NT2/D1 (cell line): ENCODE measurements at regions not wholly inside any gene's neighbourhood (a gene's known extent, or its start where the extent isn't known, plus 50 kb on each side); places are given as distances from the start of the nearest gene placed in this dataset.
"Not testable (repeated sequence)": the region's sequence is repeated elsewhere in the genome, so short reads cannot be mapped to it uniquely, and the experiment has no call there.

Experiments
- DNase-seq: peaks from one replicate; pipeline ENCODE4 v3.0.0-alpha.2; 2011; ENCODE audit warnings: low read depth, low spot score
- H3K27me3 ChIP-seq: 2 replicates; pipeline ENCODE4 v1.6.0; 2011; ENCODE audit warnings: mild to moderate bottlenecking; ENCODE audit not compliant: insufficient read length, insufficient read depth
- H3K36me3 ChIP-seq: 2 replicates; pipeline ENCODE4 v1.6.1; 2011; ENCODE audit warnings: mild to moderate bottlenecking, low read length, mixed read lengths; ENCODE audit not compliant: insufficient read depth, insufficient read length
- H3K4me1 ChIP-seq: 2 replicates; pipeline ENCODE4 v1.5.1; 2011; ENCODE audit not compliant: insufficient read depth, insufficient read length
- H3K4me3 ChIP-seq: 2 replicates; pipeline ENCODE4 v1.5.1; 2011; ENCODE audit warnings: low read depth; ENCODE audit not compliant: insufficient read length
- H3K9ac ChIP-seq: 2 replicates; pipeline ENCODE4 v1.6.0; 2011; ENCODE audit warnings: low read depth; ENCODE audit not compliant: insufficient read length
- H3K9me3 ChIP-seq: 2 replicates; pipeline ENCODE4 v1.5.1; 2011; ENCODE audit warnings: mild to moderate bottlenecking, low read length; ENCODE audit not compliant: insufficient read depth
- SUZ12 ChIP-seq: IDR thresholded peaks from 2 replicates; pipeline ENCODE4 v1.6.1; 2011; ENCODE audit not compliant: insufficient read length, insufficient read depth; ENCODE audit errors: extremely low read depth
- YY1 ChIP-seq: IDR thresholded peaks from 2 replicates; pipeline ENCODE4 v1.6.1; 2011; ENCODE audit not compliant: insufficient read length, insufficient read depth
- ZNF274 ChIP-seq: IDR thresholded peaks from 2 replicates; pipeline ENCODE4 v1.6.1; 2011; ENCODE audit warnings: mild to moderate bottlenecking, low read depth, low read length

DNA sequence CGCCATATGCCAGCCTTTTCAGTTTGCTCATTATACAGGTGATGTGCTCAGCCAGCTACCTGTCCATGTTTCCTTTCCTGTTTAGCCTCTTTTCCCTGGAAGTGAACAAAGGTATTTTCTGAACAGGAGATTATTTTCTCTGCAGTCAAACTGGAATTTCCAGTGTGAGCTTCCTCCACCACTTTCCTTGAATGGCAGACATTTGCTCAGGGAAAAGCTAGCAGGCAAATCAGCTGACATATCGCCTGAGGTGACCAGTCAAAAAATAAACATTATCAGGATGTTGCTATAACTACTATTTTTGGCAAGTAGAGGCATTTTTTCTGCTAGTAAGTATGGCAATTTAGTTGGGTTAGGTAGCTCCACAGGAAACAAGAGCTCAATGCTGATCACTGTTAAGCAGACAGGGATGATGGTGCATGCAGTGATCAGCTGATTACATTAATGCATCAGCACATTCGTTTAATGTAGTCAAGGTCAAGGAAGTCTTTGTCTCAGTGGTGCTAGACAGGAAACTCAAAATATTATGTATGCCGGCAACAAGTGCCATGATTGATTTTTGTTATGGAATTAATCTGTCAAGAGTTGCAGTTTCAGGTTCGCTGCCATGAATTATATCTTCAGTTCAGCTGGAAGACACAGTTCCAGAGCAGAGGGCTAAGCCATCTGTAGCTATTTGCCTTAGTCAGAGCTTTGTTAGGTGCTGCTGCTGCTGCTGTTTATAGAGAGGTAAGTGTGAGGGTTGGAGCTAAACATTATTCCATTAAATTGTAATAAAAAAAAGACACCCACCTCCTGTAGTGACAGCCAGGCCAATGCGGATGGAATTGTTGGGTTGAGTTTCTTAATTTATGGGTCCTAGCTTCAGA, 179.7 kb upstream of the ST6GALNAC5 start:
- H3K4me3 ChIP-seq, result no peak overlapping the region
- H3K4me1 ChIP-seq, result no peaks in the 10 kb centered on the region
- H3K9me3 ChIP-seq, result no peaks in the 10 kb centered on the region
- no peak for DNase-seq
- H3K27me3 ChIP-seq, result no peaks in the 10 kb centered on the region
- no peaks in the 10 kb centered on the region for H3K36me3 ChIP-seq
- H3K9ac ChIP-seq, result no peak overlapping the region
- TF ChIP-seq YY1 (no peak), ZNF274 (no peak), SUZ12 (no peak)

- no peak overlapping the region for H3K9ac ChIP-seq
- H3K9me3 ChIP-seq, result peaks cover 6% of the 10 kb centered on the region; the same call in 1 of the 2 replicates
- DNase-seq, result no peak
- H3K4me3 ChIP-seq, result no peak overlapping the region
- H3K36me3 ChIP-seq, result no peaks in the 10 kb centered on the region
- TF ChIP-seq ZNF274 (no peak), SUZ12 (no peak), YY1 (no peak)
- H3K27me3 ChIP-seq, result no peaks in the 10 kb centered on the region
- H3K4me1 ChIP-seq, result no peaks in the 10 kb centered on the region
These were observed 176.5 kb upstream of the ST6GALNAC5 start for GRCh38 chr1:76690766-76691165.

GRCh38 chr1:76695535-76695934, 171.7 kb upstream of the ST6GALNAC5 start:
- peaks cover 6% of the 10 kb centered on the region; the same call in 1 of the 2 replicates for H3K9me3 ChIP-seq
- TF ChIP-seq YY1, result no peak
- no peak for TF ChIP-seq SUZ12
- no peak for TF ChIP-seq ZNF274
- no peaks in the 10 kb centered on the region for H3K27me3 ChIP-seq
- no peak overlapping the region for H3K4me3 ChIP-seq
- H3K9ac ChIP-seq, result no peak overlapping the region
- no peak for DNase-seq
- no peaks in the 10 kb centered on the region for H3K36me3 ChIP-seq
- no peaks in the 10 kb centered on the region for H3K4me1 ChIP-seq

- H3K9ac ChIP-seq, result no peak overlapping the region
- DNase-seq, result no peak
These were observed 169.9 kb upstream of the ST6GALNAC5 start for GRCh38 chr1:76697361-76697760.

GRCh38 chr1:76699646-76700045, 167.6 kb upstream of the ST6GALNAC5 start:
- H3K9me3 ChIP-seq, H3K4me3 ChIP-seq, H3K36me3 ChIP-seq, H3K27me3 ChIP-seq, DNase-seq, H3K9ac ChIP-seq, H3K4me1 ChIP-seq: not testable (repeated sequence)

More at GRCh38 chr1:76697361-76697760, 169.9 kb upstream of the ST6GALNAC5 start:
- no peaks in the 10 kb centered on the region for H3K4me1 ChIP-seq
- no peak overlapping the region for H3K4me3 ChIP-seq
- H3K36me3 ChIP-seq, result no peaks in the 10 kb centered on the region
- no peaks in the 10 kb centered on the region for H3K27me3 ChIP-seq
- TF ChIP-seq YY1 (no peak), ZNF274 (no peak), SUZ12 (no peak)
- peaks cover 6% of the 10 kb centered on the region; the same call in 1 of the 2 replicates for H3K9me3 ChIP-seq

DNA sequence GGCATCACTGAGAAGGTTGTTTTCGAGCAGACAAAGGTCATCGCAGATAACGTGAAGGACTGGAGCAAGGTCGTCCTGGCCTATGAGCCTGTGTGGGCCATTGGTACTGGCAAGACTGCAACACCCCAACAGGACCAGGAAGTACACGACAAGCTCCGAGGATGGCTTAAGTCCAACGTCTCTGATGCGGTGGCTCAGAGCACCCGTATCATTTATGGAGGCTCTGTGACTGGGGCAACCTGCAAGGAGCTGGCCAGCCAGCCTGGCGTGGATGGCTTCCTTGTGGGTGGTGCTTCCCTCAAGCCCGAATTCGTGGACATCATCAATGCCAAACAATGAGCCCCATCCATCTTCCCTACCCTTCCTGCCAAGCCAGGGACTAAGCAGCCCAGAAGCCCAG, 167.1 kb upstream of the ST6GALNAC5 start:
- not testable (repeated sequence) for H3K27me3 ChIP-seq, DNase-seq, H3K4me1 ChIP-seq, H3K9ac ChIP-seq, H3K4me3 ChIP-seq, H3K36me3 ChIP-seq, H3K9me3 ChIP-seq

GRCh38 chr1:76705560-76705959, 161.7 kb upstream of the ST6GALNAC5 start:
- no peak overlapping the region for H3K9ac ChIP-seq
- H3K4me1 ChIP-seq, result no peaks in the 10 kb centered on the region
- no peak for DNase-seq
- H3K9me3 ChIP-seq, result no peaks in the 10 kb centered on the region
- H3K27me3 ChIP-seq, result no peaks in the 10 kb centered on the region
- TF ChIP-seq ZNF274 (no peak), YY1 (no peak), SUZ12 (no peak)
- no peak overlapping the region for H3K4me3 ChIP-seq
- no peaks in the 10 kb centered on the region for H3K36me3 ChIP-seq

GRCh38 chr1:76713535-76713934, 153.7 kb upstream of the ST6GALNAC5 start:
- H3K4me1 ChIP-seq, result no peaks in the 10 kb centered on the region
- TF ChIP-seq ZNF274 (no peak), SUZ12 (no peak), YY1 (no peak)
- no peak for DNase-seq
- no peaks in the 10 kb centered on the region for H3K36me3 ChIP-seq
- no peaks in the 10 kb centered on the region for H3K9me3 ChIP-seq
- no peak overlapping the region for H3K4me3 ChIP-seq
- H3K9ac ChIP-seq, result no peak overlapping the region
- H3K27me3 ChIP-seq, result no peaks in the 10 kb centered on the region
